IMR-90 (cell line): ENCODE measurements at regions not wholly inside any gene's neighbourhood (a gene's known extent, or its start where the extent isn't known, plus 50 kb on each side); places are given as distances from the start of the nearest gene placed in this dataset.

Experiments
- ATAC-seq: fragments of 200-7000 bp; cut with Tn5 transposase; 2 replicates; pipeline ENCODE4 v1.9.1; 2020; ENCODE audit warnings: low read depth, mild to moderate bottlenecking, moderate library complexity
- BruUV-seq: library from RNA; stranded (reverse); fragments of 400-500 nt; replicated peaks from 2 replicates; lab custom pipeline; 2021; lab: Mats Ljungman, UMichigan
- CTCF ChIA-PET: fragments of 300-600 bp; formaldehyde crosslinking; extraction: SDS; loops from one replicate; lab custom pipeline; 2021; ENCODE audit warnings: antibody characterized with exemption; lab: Yijun Ruan, JAX
- POLR2A ChIA-PET: fragments of 300-600 bp; sonication (Branson Sonifier 250); formaldehyde crosslinking; loops from one replicate; lab custom pipeline; 2022; ENCODE audit warnings: antibody characterized with exemption; ENCODE audit not compliant: unreplicated experiment; lab: Charles Lee
- DNase-seq: peaks from one replicate; pipeline ENCODE4 v3.0.0; 2013
- H2AFZ ChIP-seq: replicated peaks from 2 replicates; pipeline ENCODE3; 2013; ENCODE audit warnings: low read length, mild to moderate bottlenecking; ENCODE audit not compliant: poor library complexity
- H2AK5ac ChIP-seq: 2 replicates; pipeline ENCODE4 v1.6.1; 2013; ENCODE audit warnings: low read depth, low read length, inconsistent platforms
- H2AK9ac ChIP-seq: replicated peaks from 2 replicates; pipeline ENCODE3; 2013; ENCODE audit warnings: mild to moderate bottlenecking, low read depth, low read length, moderate library complexity; ENCODE audit not compliant: poor library complexity
- H2BK120ac ChIP-seq: 2 replicates; pipeline ENCODE4 v1.6.1; 2013; ENCODE audit warnings: low read depth, low read length, inconsistent platforms
- H2BK15ac ChIP-seq: 3 replicates; pipeline ENCODE4 v1.6.1; 2013; ENCODE audit warnings: low read depth, low read length, inconsistent platforms
- H2BK20ac ChIP-seq: 2 replicates; pipeline ENCODE4 v1.6.1; 2013; ENCODE audit warnings: low read depth, mild to moderate bottlenecking, inconsistent platforms, low read length, moderate library complexity
- H2BK5ac ChIP-seq: 2 replicates; pipeline ENCODE4 v1.6.1; 2013; ENCODE audit warnings: mild to moderate bottlenecking, low read depth, low read length, inconsistent platforms; ENCODE audit not compliant: poor library complexity, severe bottlenecking
- H3K14ac ChIP-seq: replicated peaks from 2 replicates; pipeline ENCODE4 v1.6.1; 2013; ENCODE audit warnings: low read depth, low read length, inconsistent platforms
- H3K18ac ChIP-seq: 2 replicates; pipeline ENCODE4 v1.6.1; 2013; ENCODE audit warnings: low read depth, low read length, control low read depth
- H3K23ac ChIP-seq: 2 replicates; pipeline ENCODE4 v1.6.1; 2013; ENCODE audit warnings: low read depth, low read length, inconsistent platforms
- H3K27ac ChIP-seq: 2 replicates; pipeline ENCODE4 v1.5.1; 2013; ENCODE audit warnings: mild to moderate bottlenecking, control low read depth, low read length; ENCODE audit not compliant: insufficient read depth
- H3K27me3 ChIP-seq: 2 replicates; pipeline ENCODE4 v1.6.1; 2013; ENCODE audit warnings: low read length; ENCODE audit not compliant: control insufficient read depth, insufficient read depth
- H3K36me3 ChIP-seq: 2 replicates; pipeline ENCODE4 v1.6.1; 2013; ENCODE audit warnings: low read length, mixed read lengths; ENCODE audit not compliant: control insufficient read depth, insufficient read depth
- H3K4ac ChIP-seq: 2 replicates; pipeline ENCODE4 v1.6.1; 2013; ENCODE audit warnings: low read depth, low read length, inconsistent platforms
- H3K4me1 ChIP-seq: 2 replicates; pipeline ENCODE4 v1.6.1; 2013; ENCODE audit warnings: low read length, mixed read lengths; ENCODE audit not compliant: control insufficient read depth, insufficient read depth
- H3K4me2 ChIP-seq: 2 replicates; pipeline ENCODE4 v1.6.1; 2013; ENCODE audit warnings: low read depth, mild to moderate bottlenecking, control low read depth, low read length, moderate library complexity
- H3K4me3 ChIP-seq: 2 replicates; pipeline ENCODE4 v1.5.1; 2013; ENCODE audit warnings: low read depth, mild to moderate bottlenecking, control low read depth, low read length, moderate library complexity; ENCODE audit not compliant: insufficient read depth
- H3K56ac ChIP-seq: 2 replicates; pipeline ENCODE4 v1.6.1; 2013; ENCODE audit warnings: low read length, inconsistent platforms; ENCODE audit not compliant: insufficient read depth; ENCODE audit errors: extremely low read depth
- H3K79me1 ChIP-seq, 2 experiments: 2 replicates each; pipeline ENCODE4 v1.6.1; 2013; ENCODE audit warnings: low read length in 2 of 2, inconsistent platforms in 1 of 2, low read depth in 1 of 2
- H3K9ac ChIP-seq: 2 replicates; pipeline ENCODE4 v1.6.1; 2013; ENCODE audit warnings: low read depth, low read length, control low read depth
- H3K9me1 ChIP-seq: 2 replicates; pipeline ENCODE4 v1.6.1; 2013; ENCODE audit warnings: low read length, inconsistent platforms; ENCODE audit not compliant: insufficient read depth
- H3K9me3 ChIP-seq: 2 replicates; pipeline ENCODE4 v1.6.1; 2013; ENCODE audit warnings: low read length; ENCODE audit not compliant: control insufficient read depth, insufficient read depth
- H4K20me1 ChIP-seq: 2 replicates; pipeline ENCODE4 v1.6.1; 2013; ENCODE audit warnings: low read length, inconsistent platforms; ENCODE audit not compliant: insufficient read depth
- H4K5ac ChIP-seq: 2 replicates; pipeline ENCODE4 v1.6.1; 2013; ENCODE audit warnings: mild to moderate bottlenecking, low read depth, low read length, control low read depth
- H4K8ac ChIP-seq, 2 experiments: 2 replicates each; pipeline ENCODE4 v1.6.1; 2013; ENCODE audit warnings: low read depth in 2 of 2, low read length in 2 of 2, control low read depth in 1 of 2, inconsistent platforms in 1 of 2
- H4K91ac ChIP-seq: 2 replicates; pipeline ENCODE4 v1.6.1; 2013; ENCODE audit warnings: low read depth, low read length, inconsistent platforms; ENCODE audit not compliant: insufficient read depth
- BHLHE40 ChIP-seq: fragments of 150-350 bp; IDR thresholded peaks from 2 replicates; pipeline ENCODE4 v1.6.1; 2016; ENCODE audit warnings: mild to moderate bottlenecking, low read depth, low read length
- FOS ChIP-seq: fragments of 150-350 bp; IDR thresholded peaks from 2 replicates; pipeline ENCODE4 v1.6.1; 2016; ENCODE audit warnings: low read depth, low read length
- MXI1 ChIP-seq: IDR thresholded peaks from 2 replicates; pipeline ENCODE4 v1.6.1; 2012; ENCODE audit warnings: low read depth, mild to moderate bottlenecking, low read length, moderate library complexity, borderline replicate concordance
- RAD21 ChIP-seq: IDR thresholded peaks from 2 replicates; pipeline ENCODE4 v1.6.1; 2012; ENCODE audit warnings: low read length, improper control_type of control experiment
- RCOR1 ChIP-seq: IDR thresholded peaks from 2 replicates; pipeline ENCODE4 v1.6.1; 2012; ENCODE audit warnings: mild to moderate bottlenecking, low read length, improper control_type of control experiment; ENCODE audit not compliant: insufficient replicate concordance
- SMC3 ChIP-seq: fragments of 150-350 bp; IDR thresholded peaks from 2 replicates; pipeline ENCODE4 v1.6.1; 2016; ENCODE audit warnings: low read depth, mild to moderate bottlenecking, antibody characterized with exemption, low read length, moderate library complexity
- WGBS, 2 experiments: methylation state at CpG; one replicate each; pipeline versions ENCODE4 v1.1.5 to v1.1.7; 2013; ENCODE audit warnings: missing lambda C conversion rate in 2 of 2; ENCODE audit not compliant: insufficient read length in 1 of 2; ENCODE audit errors: extremely low coverage in 2 of 2; 5-methylcytosine and 5-hydroxymethylcytosine counted together
- dilution Hi-C: fragments of 300-500 bp; cut with HindIII; formaldehyde crosslinking; loops from one replicate; pipeline ENCODE4 v1.14.3; 2018; ENCODE audit warnings: low sequenced_read_pairs; ENCODE audit not compliant: unreplicated experiment
- in situ Hi-C: fragments of 300-500 bp; cut with MboI; formaldehyde crosslinking; loops from 3 replicates; pipeline ENCODE4 v1.14.3; 2019; ENCODE audit warnings: low sequenced_read_pairs, inconsistent platforms, mixed read lengths
- intact Hi-C: fragments of 100-400 bp; cut with micrococcal nuclease; formaldehyde crosslinking; loops from 2 replicates; pipeline ENCODE4 v1.10.0; 2022

- Histone ChIP-seq H3K18ac (no peak overlapping the region), H3K27me3 (peaks cover 14% of the 10 kb centered on the region), H3K23ac (no peak overlapping the region), H3K4ac (no peak overlapping the region), H4K5ac (no peak overlapping the region), H3K27ac (no peak overlapping the region), H3K4me1 (no peaks in the 10 kb centered on the region), H2AK5ac (no peak overlapping the region), H2AFZ (no peak overlapping the region), H3K79me1 (no peaks in the 10 kb centered on the region), H4K91ac (no peak overlapping the region), H3K14ac (no peak overlapping the region), H4K8ac (no peak overlapping the region), H2BK120ac (no peak overlapping the region), H2BK5ac (no peak overlapping the region), H3K56ac (no peak overlapping the region), H3K4me3 (no peak overlapping the region), H3K9me1 (no peaks in the 10 kb centered on the region), H4K20me1 (no peaks in the 10 kb centered on the region), H3K36me3 (no peaks in the 10 kb centered on the region), H3K9ac (no peak overlapping the region), H2BK15ac (no peak overlapping the region), H3K4me2 (no peak overlapping the region), H3K9me3 (no peaks in the 10 kb centered on the region), H2BK20ac (no peak overlapping the region), H2AK9ac (no peak overlapping the region)
- ChIA-PET CTCF (no interaction called here), POLR2A (no interaction called here)
- no CpG with 5 or more reads among the region's 2 CpGs for WGBS, 2 experiments
- no TSS peak for BruUV-seq
- in situ Hi-C loops (loop anchor here (25.0 kb wide), 1 partner anchor 907 kb away; no protein-coding TSS in a partner anchor), intact Hi-C loops (no loop called here), dilution Hi-C loops (no loop called here)
- no peak for DNase-seq
- TF ChIP-seq RAD21 (no peak), FOS (no peak), BHLHE40 (no peak), SMC3 (no peak), MXI1 (no peak), RCOR1 (no peak)
- ATAC-seq: no peak
These were observed 50.3 kb upstream of the FNDC1 start for GRCh38 chr6:159118924-159119323.
